Activated T-cell treated with anti-CD3 and anti-CD28 coated beads, Interleukin-2, amount 50 U/mL, for 4 hours (primary cell): ENCODE measurements at regions not wholly inside any gene's neighbourhood (a gene's known extent, or its start where the extent isn't known, plus 50 kb on each side); places are given as distances from the start of the nearest gene placed in this dataset.

Experiments used
- ATAC-seq, 2 donors: fragments of 200-7000 bp; cut with Tn5 transposase; one replicate each; pipeline ENCODE4 v1.10.0; 2021
- DNase-seq: peaks from one replicate; pipeline ENCODE4 v3.0.0-alpha.2; 2020
- H3K27me3 Mint-ChIP-seq: one replicate; pipeline ENCODE4 v1.8.0; 2021; ENCODE audit warnings: low read depth, mixed read lengths
- H3K36me3 Mint-ChIP-seq: one replicate; pipeline ENCODE4 v1.8.0; 2022; ENCODE audit warnings: mixed read lengths; ENCODE audit not compliant: insufficient read depth
- H3K4me1 Mint-ChIP-seq: one replicate; pipeline ENCODE4 v1.8.0; 2021; ENCODE audit warnings: low read depth, mixed read lengths
- H3K4me3 Mint-ChIP-seq: one replicate; pipeline ENCODE4 v1.8.0; 2021; ENCODE audit warnings: mild to moderate bottlenecking, moderate library complexity, mixed read lengths
- H3K9me3 Mint-ChIP-seq: one replicate; pipeline ENCODE4 v1.8.0; 2021; ENCODE audit warnings: mixed read lengths

- H3K9me3 Mint-ChIP-seq: no peaks in the 10 kb centered on the region
- H3K4me1 Mint-ChIP-seq: no peaks in the 10 kb centered on the region
- DNase-seq: no peak
- peaks cover 5% of the 10 kb centered on the region for H3K27me3 Mint-ChIP-seq
- no peak for ATAC-seq
- no peak overlapping the region for H3K4me3 Mint-ChIP-seq
- no peaks in the 10 kb centered on the region for H3K36me3 Mint-ChIP-seq
These were observed 126.6 kb upstream of the PTPRT start for GRCh38 chr20:43316271-43316670.

DNA sequence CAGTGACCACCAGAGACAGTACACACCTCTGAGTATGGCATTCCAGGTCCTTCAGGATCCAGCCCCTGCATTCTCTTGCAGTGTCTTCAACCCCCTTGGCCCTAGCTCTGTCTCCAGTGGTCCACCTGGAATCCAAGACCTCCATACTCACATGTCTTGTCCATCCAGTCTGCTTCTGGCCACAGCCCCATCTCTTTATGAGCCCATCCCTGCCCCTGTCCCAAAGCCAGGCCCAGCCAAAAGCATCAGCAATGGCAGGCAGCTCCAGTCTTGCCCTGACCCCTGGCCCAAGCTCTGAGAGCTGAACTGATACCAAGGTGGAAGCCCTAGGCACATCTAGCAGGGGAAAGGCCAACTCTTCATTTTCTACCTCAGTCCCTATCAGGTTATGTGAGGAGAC lies 119.6 kb upstream of the PTPRT start:
- H3K9me3 Mint-ChIP-seq: peaks cover 6% of the 10 kb centered on the region
- no peaks in the 10 kb centered on the region for H3K4me1 Mint-ChIP-seq
- H3K4me3 Mint-ChIP-seq: no peak overlapping the region
- peaks cover 2% of the 10 kb centered on the region for H3K27me3 Mint-ChIP-seq
- DNase-seq (no peak), ATAC-seq (no peak)
- no peaks in the 10 kb centered on the region for H3K36me3 Mint-ChIP-seq

DNA sequence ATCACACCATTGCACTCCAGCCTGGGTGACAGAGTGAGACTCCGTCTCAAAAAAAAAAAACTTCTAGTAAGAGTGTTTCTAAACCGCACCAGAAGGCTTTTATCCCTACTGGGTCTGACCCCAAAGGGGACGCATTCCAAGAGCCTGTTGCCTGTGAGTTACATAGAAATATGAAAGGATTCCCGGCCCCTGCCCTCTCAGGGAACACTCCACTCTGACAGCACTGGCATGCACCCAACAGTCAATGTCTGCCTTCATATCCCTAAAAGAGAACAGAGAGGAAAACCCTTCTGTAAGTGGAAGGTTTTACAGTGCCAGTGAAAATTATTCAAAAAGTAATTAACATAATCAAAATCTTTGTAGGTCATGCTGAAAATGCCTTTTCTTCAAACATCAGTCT lies 117.1 kb upstream of the PTPRT start:
- DNase-seq: no peak
- Mint-ChIP-seq H3K4me1 (no peaks in the 10 kb centered on the region), H3K27me3 (peaks cover under 1% of the 10 kb centered on the region), H3K36me3 (no peaks in the 10 kb centered on the region), H3K9me3 (peaks cover 6% of the 10 kb centered on the region), H3K4me3 (no peak overlapping the region)
- no peak for ATAC-seq

DNA sequence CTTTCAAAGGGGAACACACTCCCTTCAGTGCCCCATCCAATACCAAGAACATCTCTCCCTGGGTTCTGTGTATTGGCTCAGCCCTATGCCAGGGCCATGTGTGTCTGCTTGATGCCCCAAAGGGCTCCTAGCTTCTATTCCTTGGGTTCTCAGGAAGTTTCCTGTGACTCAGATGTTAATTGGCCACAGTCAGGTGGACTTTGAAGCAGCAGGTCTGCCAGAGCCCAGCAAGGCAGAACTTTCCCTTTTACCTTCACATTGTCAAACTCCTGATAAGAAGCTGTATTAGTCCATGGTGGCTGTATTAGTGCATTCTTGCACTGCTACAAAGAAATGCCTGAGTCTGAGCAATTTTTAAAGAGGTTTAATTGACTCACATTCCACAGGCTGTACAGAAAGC lies 116.0 kb upstream of the PTPRT start:
- Mint-ChIP-seq H3K36me3 (no peaks in the 10 kb centered on the region), H3K9me3 (peaks cover 6% of the 10 kb centered on the region), H3K4me3 (no peak overlapping the region), H3K27me3 (no peaks in the 10 kb centered on the region), H3K4me1 (no peaks in the 10 kb centered on the region)
- ATAC-seq (no peak), DNase-seq (no peak)

- no peaks in the 10 kb centered on the region for H3K36me3 Mint-ChIP-seq
- H3K4me1 Mint-ChIP-seq: no peaks in the 10 kb centered on the region
- no peak for ATAC-seq
- H3K9me3 Mint-ChIP-seq: peaks cover 6% of the 10 kb centered on the region
- no peaks in the 10 kb centered on the region for H3K27me3 Mint-ChIP-seq
- H3K4me3 Mint-ChIP-seq: no peak overlapping the region
- no peak for DNase-seq
These were observed 114.9 kb upstream of the PTPRT start for GRCh38 chr20:43304598-43304997.

GRCh38 chr20:43302936-43303335 lies 113.2 kb upstream of the PTPRT start:
- Mint-ChIP-seq H3K4me3 (no peak overlapping the region), H3K4me1 (no peaks in the 10 kb centered on the region), H3K9me3 (no peaks in the 10 kb centered on the region), H3K27me3 (no peaks in the 10 kb centered on the region), H3K36me3 (no peaks in the 10 kb centered on the region)
- DNase-seq (no peak), ATAC-seq (no peak)

- H3K4me3 Mint-ChIP-seq: no peak overlapping the region
These were observed 111.2 kb upstream of the PTPRT start for GRCh38 chr20:43300901-43301300.

DNA sequence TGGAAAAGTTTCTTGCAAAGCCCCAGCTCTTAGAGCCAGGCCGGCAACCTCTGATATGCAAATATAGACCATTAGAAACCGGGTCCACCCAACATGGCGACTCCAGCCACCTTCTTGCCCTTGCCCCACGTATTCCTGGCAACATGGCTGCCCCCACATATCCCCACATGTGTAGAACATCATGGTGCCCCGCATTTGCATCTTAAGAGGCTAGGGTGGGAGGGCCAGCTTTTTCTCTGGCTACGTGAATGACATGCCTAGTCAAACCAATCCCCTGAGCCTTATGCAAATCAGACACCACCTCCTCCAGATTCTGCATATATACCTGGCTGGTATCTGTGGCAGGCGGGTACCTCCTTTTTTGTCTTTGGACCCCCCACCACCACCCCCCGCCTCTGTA lies 106.1 kb upstream of the PTPRT start:
- H3K27me3 Mint-ChIP-seq: peaks cover 5% of the 10 kb centered on the region
- ATAC-seq: no peak
- H3K9me3 Mint-ChIP-seq: peaks cover 5% of the 10 kb centered on the region
- H3K4me1 Mint-ChIP-seq: no peaks in the 10 kb centered on the region
- DNase-seq: no peak
- H3K4me3 Mint-ChIP-seq: no peak overlapping the region
- no peaks in the 10 kb centered on the region for H3K36me3 Mint-ChIP-seq

More at GRCh38 chr20:43300901-43301300, 111.2 kb upstream of the PTPRT start:
- Mint-ChIP-seq H3K4me1 (no peaks in the 10 kb centered on the region), H3K27me3 (peaks cover 5% of the 10 kb centered on the region), H3K36me3 (no peaks in the 10 kb centered on the region), H3K9me3 (peaks cover 5% of the 10 kb centered on the region)
- DNase-seq: no peak
- no peak for ATAC-seq

DNA sequence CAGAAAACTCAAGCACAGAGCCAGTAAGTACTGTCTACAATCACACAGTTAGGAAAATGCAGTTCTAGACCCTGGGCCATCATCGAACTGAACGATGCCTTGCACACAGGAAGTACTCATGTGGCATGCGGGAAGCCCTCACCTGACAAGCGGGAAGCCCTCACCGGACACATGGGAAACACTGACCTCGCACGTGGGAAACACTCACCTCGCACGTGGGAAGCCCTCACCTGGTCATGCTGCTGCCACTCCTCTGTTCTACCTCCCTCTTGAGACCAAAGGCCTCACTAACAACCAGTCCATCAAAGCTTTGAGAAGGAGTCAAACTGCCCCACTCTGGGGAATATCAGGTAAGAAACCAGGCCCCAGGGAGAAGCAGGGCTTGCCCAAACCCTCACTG lies 105.6 kb upstream of the PTPRT start:
- Mint-ChIP-seq H3K4me3 (no peak overlapping the region), H3K9me3 (peaks cover 5% of the 10 kb centered on the region), H3K4me1 (no peaks in the 10 kb centered on the region), H3K36me3 (no peaks in the 10 kb centered on the region), H3K27me3 (peaks cover 5% of the 10 kb centered on the region)
- no peak for DNase-seq
- no peak for ATAC-seq

- peaks cover 5% of the 10 kb centered on the region for H3K9me3 Mint-ChIP-seq
- H3K27me3 Mint-ChIP-seq: peaks cover 8% of the 10 kb centered on the region
- no peaks in the 10 kb centered on the region for H3K4me1 Mint-ChIP-seq
- DNase-seq (no peak), ATAC-seq (no peak)
- no peaks in the 10 kb centered on the region for H3K36me3 Mint-ChIP-seq
- H3K4me3 Mint-ChIP-seq: no peak overlapping the region
These were observed 104.3 kb upstream of the PTPRT start for GRCh38 chr20:43294031-43294430.

- no peak for ATAC-seq
- Mint-ChIP-seq H3K4me3 (no peak overlapping the region), H3K9me3 (peaks cover 5% of the 10 kb centered on the region)
These were observed 103.5 kb upstream of the PTPRT start for GRCh38 chr20:43293068-43293786.

DNA sequence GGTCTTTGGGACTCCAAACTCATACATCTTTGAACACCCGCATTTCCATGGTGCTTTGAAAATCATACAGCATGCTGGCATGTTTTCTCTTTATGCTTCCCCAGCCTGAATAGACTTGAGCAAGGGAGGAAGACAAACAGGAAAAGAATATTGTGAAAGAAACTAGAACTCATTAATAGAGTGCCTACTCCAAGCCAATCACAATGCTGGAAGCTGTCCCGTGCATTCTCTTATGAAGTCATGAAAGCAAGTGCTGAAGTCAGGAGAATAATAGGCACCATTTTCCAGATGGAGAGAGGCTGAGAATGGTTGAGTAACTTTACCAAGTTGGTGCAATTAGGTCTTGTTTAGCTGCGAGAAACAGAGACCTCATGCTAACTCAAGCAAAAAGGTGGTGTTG lies 102.5 kb upstream of the PTPRT start:
- no peak for ATAC-seq
- Mint-ChIP-seq H3K4me3 (no peak overlapping the region), H3K36me3 (no peaks in the 10 kb centered on the region), H3K9me3 (peaks cover 5% of the 10 kb centered on the region), H3K4me1 (no peaks in the 10 kb centered on the region), H3K27me3 (peaks cover 8% of the 10 kb centered on the region)
- no peak for DNase-seq

More at GRCh38 chr20:43293068-43293786, 103.5 kb upstream of the PTPRT start:
- no peak for DNase-seq
- Mint-ChIP-seq H3K27me3 (peaks cover 8% of the 10 kb centered on the region), H3K36me3 (no peaks in the 10 kb centered on the region), H3K4me1 (no peaks in the 10 kb centered on the region)

- ATAC-seq (no peak), DNase-seq (no peak)
- Mint-ChIP-seq H3K4me3 (no peak overlapping the region), H3K4me1 (no peaks in the 10 kb centered on the region), H3K27me3 (peaks cover 24% of the 10 kb centered on the region), H3K9me3 (peaks cover 5% of the 10 kb centered on the region), H3K36me3 (no peaks in the 10 kb centered on the region)
These were observed 97.9 kb upstream of the PTPRT start for GRCh38 chr20:43287637-43288036.

DNA sequence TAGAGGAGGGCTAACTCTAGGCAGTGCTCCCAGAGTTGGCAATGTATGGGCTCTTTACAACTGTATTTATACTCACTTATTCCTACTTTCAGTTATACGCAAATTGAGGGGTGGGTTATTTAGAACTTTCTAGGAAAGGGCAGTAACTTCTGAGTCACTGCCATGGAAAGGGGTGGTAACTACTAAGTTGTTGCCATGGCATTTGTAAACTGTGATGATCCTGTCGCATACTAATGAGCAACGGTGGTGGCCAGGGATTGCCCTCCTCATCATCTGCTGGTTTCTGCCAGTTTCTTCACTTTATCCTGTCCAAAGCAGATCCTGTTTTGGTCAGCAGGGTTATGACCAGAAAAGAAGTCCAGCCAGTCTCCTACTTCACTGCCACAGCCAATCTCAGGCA lies 95.5 kb upstream of the PTPRT start:
- DNase-seq (no peak), ATAC-seq (no peak)
- Mint-ChIP-seq H3K4me1 (no peaks in the 10 kb centered on the region), H3K4me3 (no peak overlapping the region), H3K9me3 (peaks cover 5% of the 10 kb centered on the region), H3K36me3 (no peaks in the 10 kb centered on the region), H3K27me3 (peaks cover 32% of the 10 kb centered on the region)

DNA sequence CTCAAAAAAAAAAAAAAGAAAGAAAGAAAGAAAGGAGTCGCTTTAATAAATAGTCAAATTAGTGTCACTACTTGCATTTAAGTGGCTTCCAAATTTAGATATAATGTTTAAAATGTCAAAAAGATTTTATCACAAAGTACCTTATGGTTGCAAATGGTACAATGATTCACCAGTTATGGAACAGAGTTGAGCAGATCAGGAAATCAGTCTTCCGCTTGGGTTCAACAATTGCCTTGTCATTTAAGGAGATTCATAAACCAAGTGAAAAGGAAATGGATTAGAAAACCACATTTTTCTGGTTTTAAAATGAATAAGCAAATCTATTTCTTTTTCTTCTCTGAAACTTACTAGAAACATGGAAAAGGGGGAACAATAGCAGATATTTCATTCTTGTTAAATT lies 94.8 kb upstream of the PTPRT start:
- DNase-seq: no peak
- H3K36me3 Mint-ChIP-seq: no peaks in the 10 kb centered on the region
- H3K27me3 Mint-ChIP-seq: peaks cover 30% of the 10 kb centered on the region
- H3K9me3 Mint-ChIP-seq: peaks cover 5% of the 10 kb centered on the region
- no peak overlapping the region for H3K4me3 Mint-ChIP-seq
- H3K4me1 Mint-ChIP-seq: no peaks in the 10 kb centered on the region
- no peak for ATAC-seq
